Stomach smooth muscle (tissue), 2 donors: ENCODE measurements at regions not wholly inside any gene's neighbourhood (a gene's known extent, or its start where the extent isn't known, plus 50 kb on each side); places are given as distances from the start of the nearest gene placed in this dataset.
A peak's percentile ranks its signal among the peaks of the same experiment; 100 is the strongest.
"Not testable (repeated sequence)": the region's sequence is repeated elsewhere in the genome, so short reads cannot be mapped to it uniquely, and the experiment has no call there.

ENCODE experiments used
- H3K27ac ChIP-seq: one replicate; pipeline ENCODE4 v1.7.0; 2013; ENCODE audit warnings: mild to moderate bottlenecking, low read length, inconsistent platforms
- H3K27me3 ChIP-seq, 2 donors: one replicate each; pipeline ENCODE4 v1.7.0; 2013; ENCODE audit warnings: low read length in 2 of 2; ENCODE audit not compliant: insufficient read depth in 2 of 2, control insufficient read depth in 1 of 2
- H3K36me3 ChIP-seq, 2 donors: one replicate each; pipeline ENCODE4 v1.7.0; 2013; ENCODE audit warnings: low read length in 2 of 2; ENCODE audit not compliant: control insufficient read depth in 2 of 2, insufficient read depth in 2 of 2
- H3K4me1 ChIP-seq: one replicate; pipeline ENCODE4 v1.7.0; 2013; ENCODE audit warnings: low read length; ENCODE audit not compliant: control insufficient read depth, insufficient read depth
- H3K4me3 ChIP-seq, 2 donors: one replicate each; pipeline ENCODE4 v1.7.0; 2013; ENCODE audit warnings: low read length in 2 of 2
- H3K9ac ChIP-seq, 2 donors: one replicate each; pipeline ENCODE4 v1.7.0; 2013; ENCODE audit warnings: low read length in 2 of 2, mild to moderate bottlenecking in 1 of 2
- H3K9me3 ChIP-seq, 2 donors: one replicate each; pipeline ENCODE4 v1.7.0; 2013; ENCODE audit warnings: low read length in 2 of 2; ENCODE audit not compliant: control insufficient read depth in 2 of 2
- donor health status: healthy.
- donor health status: Pancreatic carcinoma.

- H3K9ac ChIP-seq, H3K27ac ChIP-seq, H3K36me3 ChIP-seq, H3K9me3 ChIP-seq, H3K27me3 ChIP-seq, H3K4me3 ChIP-seq, H3K4me1 ChIP-seq: not testable (repeated sequence)
Measured at GRCh38 chr3:165498742-165499141, 302.6 kb upstream of the SLITRK3 start.

GRCh38 chr3:165491487-165491886, 295.3 kb upstream of the SLITRK3 start:
- Histone ChIP-seq H3K27ac (no peak overlapping the region), H3K27me3 (no peaks in the 10 kb centered on the region), H3K4me1 (no peaks in the 10 kb centered on the region), H3K4me3 (no peak overlapping the region), H3K9me3 (no peaks in the 10 kb centered on the region), H3K36me3 (no peaks in the 10 kb centered on the region), H3K9ac (no peak overlapping the region)

- H3K4me3 ChIP-seq, result no peak overlapping the region
- no peak overlapping the region for H3K27ac ChIP-seq
- no peaks in the 10 kb centered on the region for H3K4me1 ChIP-seq
- H3K36me3 ChIP-seq, result no peaks in the 10 kb centered on the region
- H3K9ac ChIP-seq, result no peak overlapping the region
- H3K9me3 ChIP-seq, result peaks cover 0 to 6% of the 10 kb centered on the region in 2 donors
- no peaks in the 10 kb centered on the region for H3K27me3 ChIP-seq
Measured at GRCh38 chr3:165476399-165477060, 280.3 kb upstream of the SLITRK3 start.

- Histone ChIP-seq H3K9me3 (no peaks in the 10 kb centered on the region), H3K27me3 (no peaks in the 10 kb centered on the region), H3K4me3 (no peak overlapping the region), H3K9ac (no peak overlapping the region), H3K27ac (no peak overlapping the region), H3K4me1 (peaks cover 2% of the 10 kb centered on the region), H3K36me3 (no peaks in the 10 kb centered on the region)
Measured at GRCh38 chr3:165466856-165467255, 270.7 kb upstream of the SLITRK3 start.

GRCh38 chr3:165464736-165465135, 268.6 kb upstream of the SLITRK3 start:
- Histone ChIP-seq H3K27ac (no peak overlapping the region), H3K27me3 (no peaks in the 10 kb centered on the region), H3K9ac (no peak overlapping the region), H3K4me3 (no peak overlapping the region), H3K9me3 (no peaks in the 10 kb centered on the region), H3K4me1 (peaks cover 2% of the 10 kb centered on the region), H3K36me3 (no peaks in the 10 kb centered on the region)

GRCh38 chr3:165463531-165463930, 267.3 kb upstream of the SLITRK3 start:
- Histone ChIP-seq H3K27ac (no peak overlapping the region), H3K9me3 (no peaks in the 10 kb centered on the region), H3K27me3 (no peaks in the 10 kb centered on the region), H3K4me3 (no peak overlapping the region), H3K36me3 (no peaks in the 10 kb centered on the region), H3K9ac (no peak overlapping the region), H3K4me1 (peaks cover 2% of the 10 kb centered on the region)

- Histone ChIP-seq H3K4me3 (peak overlapping the region; percentile 41 to 58), H3K4me1 (peaks cover 2% of the 10 kb centered on the region), H3K9ac (no peak overlapping the region), H3K27ac (no peak overlapping the region), H3K27me3 (no peaks in the 10 kb centered on the region), H3K9me3 (no peaks in the 10 kb centered on the region), H3K36me3 (no peaks in the 10 kb centered on the region)
Measured at GRCh38 chr3:165462636-165463334, 266.6 kb upstream of the SLITRK3 start.

GRCh38 chr3:165459924-165460835, 264.0 kb upstream of the SLITRK3 start:
- H3K36me3 ChIP-seq, result no peaks in the 10 kb centered on the region
- no peaks in the 10 kb centered on the region for H3K9me3 ChIP-seq
- H3K4me1 ChIP-seq, result peaks cover 2% of the 10 kb centered on the region
- no peaks in the 10 kb centered on the region for H3K27me3 ChIP-seq
- H3K27ac ChIP-seq, result no peak overlapping the region
- no peak overlapping the region for H3K4me3 ChIP-seq
- H3K9ac ChIP-seq, result no peak overlapping the region

- Histone ChIP-seq H3K36me3 (no peaks in the 10 kb centered on the region), H3K27ac (no peak overlapping the region), H3K4me3 (no peak overlapping the region), H3K9me3 (no peaks in the 10 kb centered on the region), H3K27me3 (no peaks in the 10 kb centered on the region), H3K4me1 (peaks cover 2% of the 10 kb centered on the region), H3K9ac (no peak overlapping the region)
Measured at GRCh38 chr3:165459111-165459510, 262.9 kb upstream of the SLITRK3 start.

- Histone ChIP-seq H3K36me3 (no peaks in the 10 kb centered on the region), H3K4me1 (no peaks in the 10 kb centered on the region), H3K4me3 (no peak overlapping the region), H3K27me3 (no peaks in the 10 kb centered on the region), H3K9me3 (peaks cover 0 to 3% of the 10 kb centered on the region in 2 donors), H3K27ac (no peak overlapping the region), H3K9ac (no peak overlapping the region)
Measured at GRCh38 chr3:165457096-165457495, 260.9 kb upstream of the SLITRK3 start.
